ENCODE measurements at regions not wholly inside any gene's neighbourhood (a gene's known extent, or its start where the extent isn't known, plus 50 kb on each side); places are given as distances from the start of the nearest gene placed in this dataset.

DNA sequence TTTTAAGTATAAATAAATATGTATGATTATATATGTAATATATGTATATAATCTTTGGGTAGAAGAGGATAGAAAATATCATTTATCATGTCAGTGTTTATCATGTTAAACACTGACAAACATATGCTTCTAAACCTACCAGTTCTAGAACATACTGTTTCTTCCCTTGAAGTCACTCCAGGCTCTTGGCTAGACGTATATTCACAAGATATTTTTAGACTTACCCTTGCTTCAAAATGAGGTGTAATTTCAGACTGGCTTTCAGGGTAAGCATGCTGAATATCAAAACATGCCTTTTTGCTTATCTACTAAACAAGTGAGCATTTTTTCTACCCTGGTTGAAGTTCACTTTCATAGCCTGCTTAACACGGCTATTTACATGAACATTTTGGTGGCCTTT is 642.4 kb upstream of the PKDCC start:
- DNase-seq (ENCODE audit: low read depth): no peak

DNA sequence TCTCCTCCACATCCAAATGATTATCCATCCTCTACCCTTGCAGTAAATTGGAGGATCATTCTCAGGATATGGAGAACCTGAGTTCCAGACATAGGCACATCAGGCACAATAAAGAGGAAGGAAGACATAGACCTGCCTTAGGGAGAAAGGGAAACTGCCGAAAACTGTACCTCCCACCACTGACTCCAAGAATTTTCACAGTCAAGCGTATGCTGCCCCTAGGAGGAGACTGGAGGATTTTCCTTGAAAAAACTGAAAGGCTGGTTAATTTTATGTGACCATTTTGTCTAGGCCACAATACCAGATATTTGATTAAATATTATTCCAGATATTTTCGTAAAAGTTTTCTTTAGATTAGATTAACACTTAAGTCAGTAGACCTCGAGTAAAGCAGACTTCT is 638.5 kb upstream of the PKDCC start:
- DNase-seq (ENCODE audit: low read depth): no peak

DNA sequence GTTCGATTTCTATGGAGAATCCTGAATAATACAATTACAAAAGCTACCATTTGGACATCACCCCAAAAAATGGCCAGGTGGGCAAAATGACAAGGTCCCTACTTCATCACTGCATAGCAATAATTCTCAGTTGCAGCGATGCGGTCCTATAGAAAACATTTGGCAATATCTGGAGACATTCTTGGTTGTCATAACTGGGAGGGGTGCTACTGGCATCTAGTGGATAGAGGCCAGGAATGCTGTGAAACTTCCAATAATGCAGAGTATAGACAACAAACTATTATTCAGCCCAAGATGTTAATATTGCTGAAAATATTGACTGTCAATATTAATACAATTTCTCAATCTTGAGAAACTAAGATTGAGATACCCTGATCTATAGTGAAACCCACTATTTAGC is 637.8 kb upstream of the PKDCC start:
- no peak for DNase-seq (ENCODE audit: low read depth)

DNA sequence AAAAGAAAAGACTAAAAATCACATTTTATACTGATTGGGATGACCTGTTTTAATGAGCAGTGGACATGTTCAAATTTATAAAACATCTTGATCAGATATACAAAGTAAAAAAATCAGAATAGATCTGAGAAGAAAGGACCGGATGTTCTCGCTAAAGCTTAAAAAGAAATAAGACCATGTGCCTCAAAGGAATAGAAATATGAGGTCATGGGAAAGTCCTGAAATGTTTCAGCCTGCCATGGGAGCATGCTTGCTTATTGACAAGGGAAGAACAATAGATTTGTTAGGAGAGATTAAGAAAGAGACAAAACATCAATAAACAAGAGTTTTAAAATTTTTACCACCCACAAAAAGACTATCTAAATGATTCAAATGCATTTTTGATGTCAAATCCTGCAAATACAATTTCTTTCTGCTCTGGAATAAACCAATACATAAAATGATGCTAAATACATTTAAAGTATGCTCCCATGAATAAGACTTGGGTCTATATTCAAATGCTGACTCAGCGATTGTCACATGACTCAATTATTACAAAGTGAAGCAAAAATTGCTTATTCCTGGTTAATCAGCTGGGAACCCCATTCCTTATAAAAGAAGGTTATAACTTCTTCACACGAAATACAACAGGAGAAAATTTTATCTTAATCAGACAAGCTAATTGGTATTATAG is 633.9 kb upstream of the PKDCC start:
- no peak for DNase-seq (ENCODE audit: low read depth)

DNA sequence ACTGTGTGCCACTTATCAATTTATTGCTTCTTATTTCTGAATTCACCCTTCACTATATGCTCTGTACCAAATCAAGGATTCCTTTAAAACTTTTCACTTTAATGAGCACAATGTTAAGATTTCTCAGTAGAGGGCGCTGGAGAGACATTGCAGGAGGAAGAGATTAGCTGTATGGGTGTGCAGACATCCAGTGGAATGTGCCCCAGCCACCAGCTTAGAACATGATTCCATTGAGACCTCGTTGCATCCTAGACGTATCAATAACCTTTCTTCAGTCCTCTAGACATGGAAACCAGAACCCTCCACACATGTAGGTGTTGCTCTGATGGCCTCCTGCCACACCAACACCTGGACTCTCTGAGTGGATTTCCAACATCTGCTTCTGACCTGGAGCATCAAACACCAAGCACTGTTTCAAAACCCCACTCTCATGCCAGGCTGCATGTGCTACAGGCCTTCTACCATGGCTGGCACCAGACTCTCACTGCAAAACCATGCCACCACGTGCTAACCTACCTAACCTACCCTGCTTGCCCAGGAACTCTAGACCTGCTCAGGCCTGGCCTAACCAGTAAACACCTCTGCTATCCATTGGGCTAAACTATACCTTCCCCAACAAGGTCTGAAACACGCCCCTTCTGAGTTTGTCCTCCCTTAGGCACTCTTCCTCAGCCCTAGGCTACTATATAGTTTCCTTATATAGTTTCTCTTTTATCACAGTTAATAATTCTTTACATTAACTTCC is 633.2 kb upstream of the PKDCC start:
- no peak for DNase-seq (ENCODE audit: low read depth)

DNA sequence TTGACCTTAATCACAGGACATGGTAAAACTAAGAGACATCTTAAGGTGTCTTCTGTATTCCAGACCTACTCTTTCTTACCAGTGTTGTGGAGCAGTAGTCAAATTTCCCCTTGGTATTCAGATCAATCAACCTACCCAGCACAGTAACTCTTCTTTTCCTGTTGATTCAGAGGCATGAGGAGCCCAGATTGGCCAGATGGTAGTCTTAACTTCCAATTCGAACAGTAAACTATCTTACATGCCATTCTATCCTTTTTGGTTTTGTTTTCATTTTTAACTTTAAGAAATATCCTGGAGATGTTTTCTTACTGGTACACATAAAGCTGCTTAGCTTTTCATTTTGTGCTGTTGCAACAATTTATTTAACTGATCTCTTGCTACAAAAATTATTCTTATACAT is 630.3 kb upstream of the PKDCC start:
- no peak for DNase-seq (ENCODE audit: low read depth)

DNA sequence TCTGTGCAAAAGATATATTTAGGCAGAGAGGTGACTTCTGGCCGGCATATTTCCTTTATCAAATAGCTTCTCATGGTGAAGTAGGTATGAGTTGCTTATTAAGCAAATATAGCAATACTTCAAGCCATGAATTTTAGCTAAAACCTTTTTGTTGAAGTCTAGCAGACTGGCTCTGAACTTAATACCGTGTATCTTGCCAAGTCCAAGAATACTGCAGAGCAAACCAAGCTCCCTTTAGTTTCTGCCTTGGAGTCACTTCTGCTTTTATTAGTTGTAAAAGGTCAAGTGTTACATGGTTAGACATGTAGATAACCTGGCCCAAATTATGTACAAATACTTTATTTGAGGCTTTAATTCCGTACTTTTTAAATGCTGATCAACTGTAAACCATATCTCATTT is 627.6 kb upstream of the PKDCC start:
- DNase-seq (ENCODE audit: low read depth): no peak

DNA sequence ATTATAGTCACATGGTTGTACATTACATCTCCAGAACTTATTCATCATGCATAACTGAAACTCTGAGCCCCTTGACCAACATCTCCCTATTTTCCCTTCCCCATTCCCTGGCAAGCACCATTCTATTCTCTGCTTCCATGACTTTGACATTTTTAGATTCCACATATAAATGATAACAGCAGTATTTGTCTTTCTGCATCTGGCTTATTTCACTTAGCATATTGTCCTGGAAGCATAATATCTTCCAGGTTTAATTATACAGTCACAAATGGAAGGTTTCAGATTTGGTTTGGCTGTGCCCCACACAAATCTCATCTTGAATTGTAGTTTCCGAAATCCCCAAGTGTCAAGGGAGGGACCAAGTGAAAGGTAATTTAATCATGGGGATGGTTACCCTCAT is 626.9 kb upstream of the PKDCC start:
- DNase-seq (ENCODE audit: low read depth): no peak

DNA sequence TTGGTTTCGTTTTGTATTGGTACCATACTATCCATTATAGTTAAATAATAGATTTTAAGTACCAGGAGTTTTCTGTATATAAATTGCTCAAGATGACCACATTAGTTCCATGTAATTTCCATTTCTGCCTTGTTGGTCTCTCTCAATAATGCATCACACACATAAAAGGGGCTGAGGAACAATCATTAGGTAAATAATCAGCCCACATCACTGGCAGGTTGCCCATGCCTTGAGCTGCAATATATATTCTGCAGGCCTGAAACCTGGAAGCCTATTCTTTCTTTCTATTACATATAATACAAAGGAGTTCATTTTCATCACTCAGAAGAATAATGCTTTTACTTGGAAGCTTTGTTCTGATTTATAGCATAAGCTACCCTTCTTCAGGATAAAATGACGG is 616.1 kb upstream of the PKDCC start:
- no peak for DNase-seq (ENCODE audit: low read depth)

DNA sequence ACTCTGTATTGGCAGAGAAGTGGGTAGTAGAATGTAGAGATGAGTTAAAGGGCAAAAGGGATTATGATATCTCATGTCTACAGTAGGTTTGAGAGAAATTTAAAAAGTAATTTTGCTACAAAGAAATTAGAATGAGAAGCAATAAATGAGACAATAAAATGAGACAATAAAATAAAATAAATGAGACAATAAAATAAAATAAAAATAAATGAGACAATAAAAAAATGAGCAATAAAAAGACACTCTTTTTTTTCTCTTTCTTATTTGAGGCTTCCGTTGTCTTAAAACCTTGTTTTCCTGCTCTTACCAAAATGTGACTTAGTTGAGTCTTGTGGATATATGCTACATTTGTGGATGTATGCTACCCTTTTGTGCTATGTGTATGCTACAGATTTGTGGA is 615.4 kb upstream of the PKDCC start:
- DNase-seq (ENCODE audit: low read depth): no peak

DNA sequence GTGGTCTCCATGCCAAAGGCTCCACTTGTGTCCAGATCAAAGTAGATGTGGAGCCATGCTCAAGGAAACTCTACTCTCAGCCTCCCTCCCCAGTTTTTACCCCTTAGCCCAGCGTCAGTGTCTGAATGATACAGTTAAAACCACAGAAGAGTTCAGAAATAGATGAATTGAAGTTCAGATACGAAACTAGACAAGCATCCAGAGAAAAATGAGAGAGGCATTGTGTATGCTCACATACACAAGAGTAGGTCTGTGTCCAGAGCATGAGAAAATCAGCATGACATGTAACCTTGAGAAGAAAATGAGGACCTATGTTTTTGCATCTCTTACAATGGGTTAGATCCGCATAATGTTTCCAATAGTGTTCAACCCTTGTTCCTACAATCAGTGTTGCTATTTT is 612.8 kb upstream of the PKDCC start:
- no peak for DNase-seq (ENCODE audit: low read depth)

DNA sequence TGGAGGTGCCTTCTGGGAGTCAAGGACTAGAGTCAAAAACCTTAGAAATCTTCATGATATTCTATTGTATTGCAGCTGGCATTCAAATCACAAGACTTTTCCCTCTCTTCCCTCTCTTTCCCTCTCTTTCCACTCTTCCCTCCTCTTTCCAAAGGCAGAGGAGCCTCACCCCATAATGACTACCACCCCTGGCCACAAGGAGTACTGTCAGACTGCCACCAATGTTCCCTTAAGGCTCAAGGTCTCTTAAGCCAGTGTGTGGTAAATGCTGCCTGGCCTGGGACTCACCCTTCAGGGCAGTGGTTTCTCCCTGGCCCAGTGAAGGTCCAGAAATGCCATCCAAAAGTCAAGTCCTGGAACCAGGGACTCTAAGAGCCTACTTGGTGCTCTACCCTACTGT is 605.9 kb upstream of the PKDCC start:
- no peak for DNase-seq (ENCODE audit: low read depth)

DNA sequence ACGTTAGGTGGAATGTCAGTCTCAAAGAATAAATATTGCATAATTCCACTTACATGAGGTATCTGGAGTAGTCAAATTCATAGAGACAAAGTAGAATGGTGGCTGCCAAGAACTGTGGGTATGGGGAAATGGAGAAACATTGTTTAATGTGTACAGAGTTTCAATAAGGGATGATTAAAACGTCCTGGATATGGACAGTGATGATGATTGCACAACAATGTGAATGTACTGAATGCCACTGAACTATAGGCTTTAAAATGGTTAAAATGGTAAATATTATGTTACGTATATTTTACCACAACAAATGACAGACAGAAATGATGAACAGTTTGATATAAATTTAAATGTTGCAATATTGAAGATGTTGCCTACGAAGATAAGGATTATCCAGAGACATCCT is 602.0 kb upstream of the PKDCC start:
- DNase-seq (ENCODE audit: low read depth): no peak

DNA sequence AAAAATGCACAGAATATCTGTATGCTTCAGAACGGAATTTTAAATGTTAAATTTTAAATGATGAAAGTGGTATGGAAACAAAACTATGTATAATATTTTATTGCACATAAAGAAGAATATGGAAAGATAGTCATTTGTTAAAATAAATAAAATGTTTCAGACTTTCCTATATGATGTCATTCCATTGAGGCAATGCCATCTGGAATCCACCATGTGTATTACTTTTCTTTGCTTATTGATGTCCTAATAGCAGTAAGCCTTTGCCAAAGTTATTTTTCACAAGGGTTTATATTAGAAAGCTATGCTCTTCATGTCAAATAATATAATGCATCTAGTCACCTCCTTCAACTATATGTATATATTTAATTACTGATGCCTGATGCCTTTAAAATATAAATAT is 601.6 kb upstream of the PKDCC start:
- DNase-seq (ENCODE audit: low read depth): no peak

DNA sequence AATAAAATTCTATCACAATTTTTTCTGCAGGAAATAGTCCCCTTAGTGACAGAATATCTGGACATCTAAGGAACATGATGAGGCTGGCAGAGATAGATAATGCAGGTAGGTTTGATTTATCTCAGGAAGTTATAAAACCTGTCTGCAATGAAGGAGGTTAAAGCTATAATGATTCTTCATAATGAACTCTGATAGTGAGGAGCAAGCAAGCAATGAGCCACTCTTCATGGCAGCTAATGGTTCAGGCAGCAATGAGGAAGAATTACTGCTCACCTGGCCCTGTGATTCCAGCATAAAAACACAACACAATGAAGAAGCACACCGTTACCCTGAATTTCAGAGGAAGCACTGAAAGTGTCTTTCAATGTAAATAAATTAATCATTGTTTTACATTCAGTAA is 599.6 kb upstream of the PKDCC start:
- no peak for DNase-seq (ENCODE audit: low read depth)

DNA sequence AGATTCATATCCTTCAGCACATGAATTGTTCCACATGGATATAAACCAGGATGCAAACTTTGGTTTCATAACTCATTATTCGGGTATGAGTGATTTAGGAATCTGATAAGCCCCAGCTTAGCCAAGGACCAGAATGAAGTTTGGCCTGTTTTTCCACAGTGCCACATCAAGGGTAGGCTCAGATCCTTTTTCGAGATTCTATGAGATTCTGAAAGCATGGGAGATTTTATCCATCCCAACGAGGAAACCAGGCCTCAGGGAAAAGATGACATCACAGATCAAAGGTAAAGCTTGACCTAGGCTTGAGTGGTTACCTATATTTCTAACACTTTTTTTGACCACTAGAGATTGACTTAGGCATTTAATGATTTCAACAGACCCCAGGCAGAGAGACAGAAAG is 590.8 kb upstream of the PKDCC start:
- DNase-seq (ENCODE audit: low read depth): no peak

DNA sequence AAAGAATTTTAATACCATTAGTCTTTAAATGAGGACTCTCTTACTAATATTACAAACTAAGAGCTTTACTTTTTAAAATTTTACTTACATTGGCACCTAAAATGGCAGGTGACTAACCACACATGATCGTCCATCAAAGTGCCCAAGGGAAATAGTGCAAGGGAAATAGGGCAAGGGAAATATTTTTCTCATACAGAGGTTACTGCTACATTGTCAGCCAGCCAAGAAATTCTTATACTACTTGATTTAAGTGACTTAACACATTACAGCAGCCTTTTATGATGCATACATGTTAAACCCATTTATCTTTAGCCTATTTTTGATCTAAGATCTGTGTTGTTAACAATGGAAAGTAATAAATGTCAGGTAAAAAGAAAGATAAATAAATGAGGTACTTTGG is 587.2 kb upstream of the PKDCC start:
- DNase-seq (ENCODE audit: low read depth): no peak

DNA sequence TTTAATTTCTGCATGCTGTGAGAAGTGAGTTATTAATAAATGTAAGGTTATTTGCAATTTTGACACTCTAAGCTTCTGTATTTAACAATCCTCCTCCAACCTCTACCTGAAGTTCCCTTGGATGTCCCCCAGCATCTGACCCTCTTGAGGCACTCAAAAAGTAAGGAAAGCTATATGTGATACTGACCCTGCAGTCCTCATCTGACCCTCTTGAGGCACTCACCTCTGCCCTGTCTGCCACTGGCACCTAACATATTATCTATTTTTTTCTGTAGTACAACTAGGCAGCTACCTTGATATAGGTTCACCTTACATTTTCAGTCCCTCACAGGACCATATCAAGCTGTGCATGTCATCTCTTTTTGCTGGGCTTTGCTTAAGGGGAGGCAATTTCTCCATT is 583.4 kb upstream of the PKDCC start:
- DNase-seq (ENCODE audit: low read depth): no peak

DNA sequence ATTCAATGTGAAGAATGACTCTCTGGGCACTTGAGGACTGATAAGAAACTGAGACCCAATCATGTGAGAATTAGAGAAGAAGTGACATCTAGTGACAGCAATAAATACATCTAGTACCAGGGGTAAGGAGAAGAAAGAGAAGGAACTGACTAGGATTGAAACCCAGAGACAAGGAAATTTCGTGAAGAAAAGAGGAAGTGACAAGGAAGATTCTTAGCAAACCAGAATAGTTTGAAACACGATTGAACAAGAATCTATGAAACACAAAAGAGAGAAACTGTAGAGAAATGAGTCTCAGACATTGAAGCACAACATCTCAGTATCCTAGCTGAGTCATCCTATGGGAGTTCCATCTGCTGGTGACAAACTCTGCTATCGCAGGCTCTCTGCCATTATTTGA is 571.9 kb upstream of the PKDCC start:
- no peak for DNase-seq (ENCODE audit: low read depth)

DNA sequence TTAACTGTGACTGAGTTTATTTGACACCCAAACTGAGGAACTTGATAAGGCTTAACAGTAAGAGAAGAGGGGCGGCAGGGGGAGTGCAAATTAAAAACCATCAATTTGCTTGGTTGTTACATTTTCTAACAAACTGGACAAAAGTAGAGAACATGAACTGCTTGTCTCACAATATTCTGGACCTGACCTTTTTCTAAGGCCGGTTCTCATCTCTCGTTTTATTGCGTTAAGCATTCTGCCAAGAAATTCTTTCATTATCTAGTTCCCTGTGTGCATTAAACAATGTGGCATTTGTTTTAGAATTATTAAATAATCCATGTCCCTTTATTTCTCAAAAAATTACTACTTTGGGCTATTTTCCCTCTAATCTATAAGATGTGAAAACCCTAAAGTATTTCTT is 565.2 kb upstream of the PKDCC start:
- no peak for DNase-seq (ENCODE audit: low read depth)

DNA sequence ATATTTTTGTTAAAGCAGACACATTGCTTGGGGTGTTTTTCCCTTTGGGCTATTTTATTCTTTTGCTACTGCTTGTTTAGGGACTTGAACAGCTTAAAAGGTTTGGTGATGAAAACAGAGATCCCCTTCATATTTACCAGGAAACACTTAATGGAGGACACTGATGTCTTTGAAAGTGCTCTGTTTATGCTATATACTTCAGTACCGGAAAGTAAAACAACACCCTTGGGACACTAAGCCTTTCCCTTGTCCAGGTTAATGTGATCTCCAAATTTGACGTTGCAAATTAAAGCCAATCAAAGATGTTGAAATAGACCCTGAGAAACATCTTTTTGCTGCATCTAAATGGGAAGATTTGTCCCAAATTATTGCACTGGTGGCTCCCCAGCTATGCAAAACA is 564.6 kb upstream of the PKDCC start:
- DNase-seq (ENCODE audit: low read depth): no peak

DNA sequence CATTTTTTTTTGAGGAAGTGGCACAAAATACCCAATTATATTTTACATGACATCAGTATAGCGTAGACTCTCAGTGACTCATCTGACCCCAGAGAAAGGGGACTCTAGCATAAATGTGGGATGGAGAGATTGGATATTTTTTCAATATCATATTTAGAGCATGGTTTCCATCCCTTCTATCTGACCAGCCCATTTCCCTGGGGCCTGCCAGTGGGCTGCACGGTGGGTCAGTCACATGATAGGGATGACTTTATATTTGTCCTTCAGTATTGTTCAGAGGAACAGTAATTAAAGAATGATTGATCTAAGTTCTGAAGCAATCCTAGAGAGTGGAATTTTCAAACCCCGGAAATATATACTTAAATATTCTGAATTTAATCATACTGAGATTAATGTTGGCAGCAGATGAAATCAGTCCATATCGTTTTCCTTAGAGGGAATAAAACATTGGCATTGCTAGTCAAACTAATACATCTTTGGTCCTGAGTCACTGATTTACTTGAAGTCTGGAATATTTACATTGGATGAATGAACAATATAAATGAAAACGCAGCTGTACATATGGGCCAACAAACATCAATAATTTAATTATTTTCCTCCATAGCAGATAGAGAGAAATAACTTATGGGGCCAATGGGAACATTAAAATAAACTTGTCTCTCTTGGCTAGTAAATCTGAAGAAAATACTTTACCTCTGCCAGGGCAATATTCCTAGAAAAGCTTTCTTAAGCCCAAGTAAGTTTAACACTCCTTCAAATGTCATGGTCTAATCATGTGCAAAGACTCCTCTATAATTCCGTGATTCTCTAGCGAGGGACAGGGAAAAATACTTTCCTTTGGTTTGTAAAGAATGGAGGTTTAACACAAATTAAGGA is 563.6 kb upstream of the PKDCC start:
- no peak for DNase-seq (ENCODE audit: low read depth)

DNA sequence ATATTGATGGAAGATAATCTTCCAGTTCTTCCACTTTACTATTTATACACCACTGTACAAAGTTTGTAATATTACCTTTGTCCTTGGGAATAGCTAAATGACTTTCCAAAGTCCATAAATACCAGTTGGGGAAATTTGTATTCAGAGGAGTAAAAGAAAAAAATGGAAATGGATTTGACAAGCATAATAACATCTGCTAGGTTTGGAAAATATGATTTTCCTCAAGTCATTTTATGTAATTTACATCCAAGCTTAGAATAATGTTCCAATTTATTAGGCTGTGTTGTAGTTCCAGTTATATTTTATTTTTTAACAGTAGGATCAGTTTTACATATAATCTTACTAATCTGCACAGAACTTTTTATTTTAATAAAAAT is 563.0 kb upstream of the PKDCC start:
- no peak for DNase-seq (ENCODE audit: low read depth)
